Brain pericyte (primary cell): ENCODE measurements at regions not wholly inside any gene's neighbourhood (a gene's known extent, or its start where the extent isn't known, plus 50 kb on each side); places are given as distances from the start of the nearest gene placed in this dataset.
"Not testable (repeated sequence)": the region's sequence is repeated elsewhere in the genome, so short reads cannot be mapped to it uniquely, and the experiment has no call there.

Source experiments
- DNase-seq: peaks from one replicate; pipeline ENCODE4 v3.0.0-alpha.2; 2012; ENCODE audit warnings: low read depth, low spot score

DNA sequence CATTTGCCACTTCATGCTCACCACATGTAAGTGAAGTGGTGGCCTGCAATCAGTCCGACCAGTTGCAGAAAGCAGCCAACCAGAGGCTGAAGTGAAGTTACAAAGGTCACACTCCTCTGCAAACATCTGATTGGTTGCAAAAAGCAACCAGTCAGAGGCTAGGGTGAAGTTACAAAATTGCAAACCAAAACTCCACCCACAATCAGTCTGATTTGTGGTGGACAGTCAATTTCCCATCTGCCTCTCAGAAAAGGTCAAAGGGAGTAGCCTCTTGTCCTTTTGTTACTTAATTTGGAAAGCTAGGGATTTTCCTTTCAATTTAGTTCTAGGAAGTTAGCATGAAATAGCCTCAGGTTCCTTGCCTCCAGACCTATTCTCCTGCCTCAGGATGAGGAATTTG is 185.0 kb downstream of the UXS1 start:
- no peak for DNase-seq

DNA sequence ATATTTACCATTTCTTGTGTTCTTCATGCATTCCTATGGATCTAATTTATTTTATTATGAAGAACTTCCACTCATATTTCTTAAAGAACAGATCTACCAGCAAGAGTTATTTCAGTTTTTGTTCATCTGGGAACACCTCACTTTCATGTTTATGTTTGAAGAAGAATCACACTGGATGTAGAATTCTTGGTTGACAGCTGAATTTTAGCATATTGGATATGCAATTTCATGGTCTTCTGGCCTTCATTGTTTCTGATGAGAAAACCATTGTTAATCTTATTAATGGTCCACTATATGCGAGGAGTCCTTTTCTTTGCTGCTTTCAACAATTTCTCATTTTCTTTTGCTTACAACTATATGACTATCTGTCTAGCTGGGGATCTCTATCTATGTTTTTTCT is 189.2 kb downstream of the UXS1 start:
- DNase-seq: no peak

DNA sequence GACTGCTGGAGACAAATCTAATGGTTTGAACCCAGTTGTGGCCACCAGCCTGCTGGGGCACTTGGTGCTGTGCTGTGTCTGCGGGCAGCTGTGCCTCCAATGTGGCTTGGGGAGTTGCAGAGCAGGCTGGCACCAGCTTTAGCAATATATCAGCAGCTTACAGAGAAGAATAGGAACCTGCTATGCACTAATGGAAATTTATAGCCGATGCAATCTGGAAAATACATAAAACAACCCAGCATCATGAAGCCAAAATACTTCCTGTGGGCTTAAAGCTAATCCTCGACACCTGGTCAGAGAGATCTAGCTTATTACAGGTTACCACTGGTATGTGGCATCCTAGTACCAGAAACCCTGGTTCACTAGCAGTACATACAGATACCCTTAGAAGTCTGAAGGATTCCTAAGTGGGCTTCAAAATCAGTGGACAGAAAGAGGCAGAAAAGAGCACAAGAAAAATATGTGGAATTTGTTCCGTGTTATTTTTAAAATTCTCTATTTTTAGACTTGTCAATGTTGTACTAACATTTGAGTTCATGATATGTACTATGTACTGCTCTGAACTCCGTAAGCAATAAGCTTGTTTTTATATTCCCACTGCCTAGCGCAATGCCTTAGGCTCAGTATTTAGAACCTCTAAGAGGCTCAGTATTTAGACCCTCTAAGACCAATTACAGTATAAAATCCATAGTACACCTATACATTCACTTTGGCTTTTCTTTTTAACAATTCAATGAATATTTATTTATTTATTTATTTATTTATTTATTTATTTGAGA is 194.7 kb downstream of the UXS1 start:
- no peak for DNase-seq

DNA sequence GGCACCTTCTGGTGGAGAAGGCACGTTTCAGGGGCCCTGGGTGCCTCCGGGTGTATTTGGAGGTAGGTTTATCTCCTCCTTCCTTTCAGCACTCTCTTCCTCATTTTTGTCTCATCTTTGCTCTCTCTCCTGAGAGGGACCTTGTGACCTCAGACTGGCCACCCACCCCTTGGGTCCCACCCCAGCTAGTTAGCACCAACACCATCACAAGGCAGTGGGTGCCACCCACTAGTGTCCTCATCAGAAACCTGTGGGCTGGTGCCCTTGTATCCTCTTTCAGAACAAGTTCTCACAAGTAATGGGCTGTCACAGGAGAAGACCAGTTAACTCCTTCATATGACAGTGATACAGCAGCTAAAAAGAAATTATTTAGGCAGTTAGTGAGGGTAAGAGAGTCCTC is 196.4 kb downstream of the UXS1 start:
- DNase-seq: no peak

DNA sequence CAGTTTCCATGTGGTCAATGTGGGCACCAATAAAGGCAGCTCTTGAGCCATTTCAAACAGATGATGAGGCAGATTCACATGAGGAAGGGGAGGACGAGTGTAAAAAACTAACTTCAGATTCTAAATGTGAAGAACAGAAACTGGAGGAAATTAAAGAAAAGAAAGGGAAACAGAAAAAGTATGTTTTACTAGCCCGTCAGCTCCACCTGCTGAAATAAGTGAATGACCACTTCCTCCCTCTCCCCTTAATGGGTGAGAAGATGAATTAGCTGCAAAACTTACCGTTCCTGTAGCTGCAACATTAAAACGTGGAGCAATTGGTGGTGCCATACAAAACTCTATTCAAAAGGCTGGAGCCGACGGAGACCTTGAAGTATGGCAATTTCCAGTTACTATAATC is 203.5 kb downstream of the UXS1 start:
- no peak for DNase-seq

DNA sequence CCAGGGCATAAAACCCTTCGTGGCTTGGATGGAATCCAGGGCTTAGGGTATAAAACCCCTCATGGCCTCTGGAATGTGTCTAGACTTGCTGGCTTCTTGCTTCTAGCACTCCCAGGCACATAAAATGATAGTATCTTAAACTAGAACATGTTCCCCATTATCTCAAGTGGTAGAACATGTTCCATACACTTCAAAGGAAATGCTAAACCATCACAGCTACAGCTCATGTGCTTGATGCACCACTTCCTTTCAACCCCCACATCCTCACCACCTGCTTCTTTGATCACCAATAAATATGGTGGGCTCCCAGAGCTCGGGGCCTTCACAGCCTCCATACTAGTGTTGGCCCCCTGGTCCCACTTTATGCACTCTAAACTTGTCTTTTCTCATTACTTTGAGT is 204.3 kb downstream of the UXS1 start:
- not testable (repeated sequence) for DNase-seq

DNA sequence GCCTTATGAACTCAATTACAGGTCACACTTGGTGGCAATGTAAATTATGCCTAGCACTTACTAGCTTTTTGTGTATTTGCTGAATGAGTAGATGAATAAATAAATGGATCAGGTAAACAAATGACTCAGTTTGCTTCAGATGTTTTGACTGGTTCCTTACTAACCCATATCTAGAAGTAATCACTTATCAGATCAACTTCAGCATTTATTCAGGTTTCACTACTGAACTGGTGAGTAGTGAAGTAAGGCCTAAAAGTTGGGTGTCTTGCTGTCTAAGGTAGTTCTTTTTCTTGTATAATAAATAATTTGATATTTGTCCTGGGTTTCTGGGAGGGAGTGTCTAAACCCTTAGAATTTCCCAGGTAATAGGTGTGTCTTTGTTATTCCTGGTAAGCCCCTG is 205.0 kb downstream of the UXS1 start:
- no peak for DNase-seq

DNA sequence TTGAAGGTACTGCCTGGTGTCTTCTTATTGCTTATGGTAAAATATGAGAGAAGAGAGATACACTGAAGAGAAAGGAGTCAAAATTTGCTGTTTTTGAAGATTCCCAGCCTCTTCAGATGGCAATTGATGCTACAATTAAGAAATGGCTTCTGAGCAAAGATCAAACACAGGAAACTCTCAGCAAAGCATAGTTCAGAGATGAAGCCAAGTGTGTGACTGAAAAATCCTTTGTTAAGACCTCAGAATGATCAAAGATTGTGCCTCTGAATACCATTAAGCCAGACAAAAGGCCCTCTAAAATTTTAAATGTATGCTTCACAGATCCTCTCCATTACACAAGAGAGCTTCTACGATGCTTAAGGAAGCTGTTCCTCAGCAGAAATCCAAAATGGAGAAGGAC is 216.3 kb downstream of the UXS1 start:
- DNase-seq: no peak

DNA sequence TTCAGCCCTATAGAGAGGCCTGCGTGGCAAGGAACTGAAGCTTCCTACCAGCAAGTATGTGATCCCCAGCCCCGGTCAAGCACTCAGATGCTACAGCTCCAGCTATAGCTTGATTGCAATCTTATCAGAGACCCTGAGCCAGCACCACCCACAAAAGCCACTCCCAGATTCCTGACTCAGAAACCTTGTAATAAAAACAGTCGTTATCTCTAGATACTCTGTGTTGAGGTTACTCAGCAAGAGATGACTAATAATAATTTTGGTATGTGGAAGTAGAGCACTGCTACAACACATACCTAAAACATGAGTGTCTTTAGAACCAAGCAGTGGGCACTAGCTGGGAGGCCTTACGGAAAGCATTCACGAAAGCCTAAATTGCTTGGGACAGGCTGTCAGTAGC is 216.9 kb downstream of the UXS1 start:
- DNase-seq: no peak

DNA sequence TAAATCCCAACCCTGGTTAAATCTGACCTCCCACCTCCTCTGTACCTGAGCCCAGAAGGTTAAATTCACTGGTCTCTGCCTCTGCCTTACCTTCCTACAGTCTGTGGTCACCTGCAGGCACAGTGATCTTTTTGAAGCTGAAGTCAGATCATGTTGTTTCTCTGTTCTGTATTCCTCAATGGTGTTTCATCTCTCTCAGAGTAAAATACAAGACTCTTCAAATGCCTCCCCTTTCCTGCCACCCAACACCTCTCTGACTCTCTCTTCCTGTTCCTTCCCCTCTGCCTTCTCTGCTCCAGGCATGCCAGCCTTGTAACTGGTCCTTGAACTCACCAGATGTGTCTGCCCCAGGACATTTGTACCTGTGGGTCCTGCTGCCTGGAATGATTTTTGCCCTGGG is 219.3 kb downstream of the UXS1 start:
- no peak for DNase-seq

DNA sequence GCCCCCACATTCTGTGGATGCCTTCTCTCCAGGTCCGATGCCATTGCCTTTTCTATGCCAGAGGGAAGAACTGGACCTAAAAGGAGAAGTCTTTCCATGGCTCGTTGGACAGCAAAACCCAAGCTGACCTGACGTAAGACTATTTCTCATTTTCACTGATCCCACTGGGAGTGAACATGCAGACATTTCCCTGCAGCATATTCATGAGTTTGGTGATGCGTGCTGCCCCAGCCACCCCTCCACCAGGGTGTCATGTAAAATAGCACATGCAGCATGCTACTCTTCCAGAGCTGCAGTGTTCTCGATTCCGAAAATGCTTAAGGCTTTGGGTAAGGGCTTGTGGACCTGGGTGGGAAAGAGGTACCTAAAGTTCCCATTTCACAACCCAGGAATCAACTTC is 221.2 kb downstream of the UXS1 start:
- DNase-seq: no peak

DNA sequence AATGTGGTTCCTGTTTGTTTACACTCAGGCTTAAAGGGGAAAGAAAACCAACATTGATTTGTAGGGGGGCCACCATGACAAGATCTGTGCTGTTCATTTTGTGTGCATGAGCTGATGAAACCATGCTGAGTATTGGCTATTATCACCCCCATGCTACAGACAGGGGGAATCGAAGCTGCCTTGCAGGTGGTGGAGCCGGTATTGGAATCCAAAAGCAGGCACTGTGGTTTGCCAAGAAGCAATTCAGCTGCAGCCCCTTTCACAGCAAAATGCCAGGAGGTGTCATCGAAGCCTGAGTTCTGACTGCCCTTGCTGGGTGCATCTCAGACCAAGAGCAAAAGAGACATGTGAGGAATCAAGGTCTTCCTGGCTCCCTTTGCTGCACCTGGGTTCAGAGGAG is 221.9 kb downstream of the UXS1 start:
- no peak for DNase-seq

DNA sequence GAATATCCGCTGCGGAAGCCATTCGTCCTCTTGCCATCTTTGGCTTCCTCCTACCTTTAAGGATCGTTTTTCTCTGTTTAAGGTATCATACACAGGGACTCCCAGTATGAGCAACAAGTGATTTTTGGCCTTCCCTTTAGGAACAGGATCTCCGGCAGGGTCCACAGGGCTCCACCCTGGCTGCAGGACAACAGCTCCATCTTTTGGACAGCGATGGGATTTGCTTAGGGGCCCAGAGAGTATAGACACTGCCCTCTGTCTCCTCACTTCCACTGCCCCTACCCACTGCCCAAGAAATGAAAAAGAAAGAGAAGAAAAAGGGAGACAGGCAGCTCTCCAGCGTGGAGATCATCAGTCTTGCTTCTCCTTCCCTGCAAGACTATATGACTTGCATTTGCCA is 224.5 kb downstream of the UXS1 start:
- DNase-seq: no peak

DNA sequence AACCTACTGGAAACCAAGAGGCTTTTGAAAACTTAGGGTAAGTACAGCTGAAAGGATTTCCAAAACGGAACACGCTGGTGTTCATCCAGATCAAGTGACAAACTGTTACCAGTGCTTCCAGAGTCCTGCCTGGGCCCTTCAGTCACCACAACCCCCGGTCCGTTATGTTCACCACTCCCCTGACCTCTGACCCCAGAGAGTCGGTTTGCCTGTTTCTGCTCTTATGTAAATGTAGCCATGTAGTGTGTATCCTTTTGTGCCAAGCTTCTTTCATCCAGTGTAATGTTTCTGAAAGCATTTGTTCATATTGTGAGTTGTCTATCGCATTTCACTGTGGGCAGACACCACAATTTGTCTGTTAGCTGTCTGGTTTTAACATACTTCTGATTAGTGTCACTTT is 217.5 kb downstream of the NCK2 start:
- no peak for DNase-seq

DNA sequence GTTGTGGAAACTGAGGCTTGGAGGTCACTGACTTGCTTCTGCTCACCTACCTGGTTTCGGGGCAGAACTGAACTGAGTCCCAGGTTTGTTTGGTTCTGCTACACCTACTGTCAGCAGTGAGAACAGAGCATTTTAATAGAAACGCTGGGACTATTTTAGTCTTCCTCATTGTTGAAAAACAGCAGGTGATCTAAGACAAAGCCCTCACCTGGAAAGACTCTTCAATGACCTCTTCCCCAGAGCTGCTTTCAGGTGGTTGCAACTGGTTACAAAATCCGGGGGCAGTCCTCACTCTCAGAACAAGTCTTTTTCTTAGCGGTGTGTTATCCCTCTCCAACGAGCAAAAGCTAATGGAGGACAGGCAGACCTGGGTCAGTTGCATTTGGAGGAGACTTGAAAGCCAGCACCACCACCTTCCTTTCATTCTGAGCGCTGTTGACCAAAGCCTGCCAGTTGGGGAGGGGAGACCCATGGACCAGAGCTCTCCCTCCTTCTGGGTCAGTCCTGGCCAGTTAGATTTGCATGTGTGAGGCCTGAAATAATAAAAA is 217.0 kb downstream of the NCK2 start:
- DNase-seq: no peak

DNA sequence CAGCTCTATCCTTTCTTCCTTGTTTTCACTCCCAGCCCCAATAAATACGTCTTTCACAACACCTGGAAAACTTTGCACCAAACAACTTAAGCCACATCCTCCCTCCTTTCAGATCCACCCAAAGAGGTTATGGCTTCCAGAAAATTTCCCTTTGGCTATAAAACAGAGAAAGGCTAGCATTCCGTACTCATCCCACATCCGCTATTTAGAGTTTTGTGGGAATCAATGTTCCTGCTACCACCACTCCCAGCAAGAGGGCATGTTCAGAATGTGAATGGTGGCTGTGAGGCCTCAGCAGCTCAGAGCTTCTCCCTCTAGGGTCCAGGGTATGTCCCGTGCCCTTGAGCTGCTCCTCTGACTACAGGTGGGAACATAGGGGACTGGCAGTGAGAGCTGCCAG is 214.6 kb downstream of the NCK2 start:
- no peak for DNase-seq

DNA sequence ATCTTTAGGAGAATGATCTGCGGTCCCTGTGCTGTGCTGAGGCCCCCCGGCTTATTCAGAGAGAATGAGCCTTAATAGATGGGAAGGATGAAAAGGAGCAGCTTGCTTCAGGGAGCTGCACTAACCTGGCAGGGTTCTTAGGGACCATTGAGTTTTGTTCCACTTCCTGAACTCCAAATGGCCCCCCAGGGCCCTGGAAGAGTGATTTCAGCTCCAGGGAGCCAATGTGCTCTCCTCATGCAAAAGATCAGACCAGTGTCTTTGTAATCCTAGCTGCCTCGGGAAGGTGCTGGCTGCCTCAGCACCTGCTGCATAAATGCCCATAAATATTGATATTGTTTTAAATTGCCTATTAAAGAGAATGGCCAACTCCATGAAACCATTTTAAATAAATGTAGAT is 210.2 kb downstream of the NCK2 start:
- no peak for DNase-seq

DNA sequence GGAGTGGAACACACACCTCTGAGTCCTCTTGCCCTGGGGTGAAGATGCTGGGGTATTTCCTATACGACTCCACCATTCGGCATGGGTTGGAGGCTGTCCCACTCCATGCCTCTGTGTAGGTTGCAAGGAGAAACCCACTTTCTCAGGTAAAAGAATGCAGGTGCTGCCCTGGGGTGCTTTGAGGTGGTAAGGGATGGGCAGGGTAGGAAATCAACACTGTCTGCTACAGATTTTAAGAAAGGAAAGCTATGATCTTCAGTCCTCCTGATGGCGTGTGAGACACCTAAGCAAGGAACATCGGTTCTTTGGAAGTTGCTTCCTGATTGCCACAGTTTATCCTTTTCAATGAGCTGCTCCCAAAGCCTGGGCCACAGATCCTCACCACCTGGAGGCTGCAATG is 209.2 kb downstream of the NCK2 start:
- no peak for DNase-seq

DNA sequence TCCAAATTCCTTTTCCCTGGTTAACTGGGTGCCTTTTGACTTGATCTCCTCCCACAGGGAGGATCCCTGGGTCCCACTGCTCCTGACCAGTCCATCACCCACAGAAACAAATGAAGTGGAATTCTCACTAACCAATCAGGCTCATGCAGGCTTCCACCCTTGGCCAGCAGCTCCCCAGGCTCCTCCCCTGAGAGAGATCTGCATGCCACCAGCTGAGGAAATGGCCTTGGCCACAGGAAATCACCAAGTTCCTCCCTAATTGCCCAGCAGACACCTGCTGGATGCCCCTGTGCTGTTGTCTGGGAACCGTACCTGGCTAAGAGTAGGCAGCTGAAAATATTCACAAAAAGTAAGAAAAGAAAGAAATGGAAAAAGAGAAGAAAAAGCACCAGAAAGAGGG is 207.4 kb downstream of the NCK2 start:
- no peak for DNase-seq

DNA sequence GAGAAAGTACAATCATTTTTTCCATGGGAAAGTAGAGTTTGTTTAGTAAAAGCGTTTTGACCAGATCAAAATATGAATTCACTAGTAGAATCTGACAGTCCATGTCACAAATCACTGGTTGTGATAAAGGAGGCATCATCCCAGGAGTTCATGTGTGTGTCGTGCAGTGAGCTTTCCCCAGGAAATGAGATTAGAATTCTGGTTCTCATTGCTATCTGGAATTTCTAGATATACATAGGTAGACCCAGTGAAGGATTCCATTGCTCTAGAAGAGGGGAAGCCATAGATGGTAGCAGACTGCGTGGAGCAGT is 206.6 kb downstream of the NCK2 start:
- DNase-seq: no peak

DNA sequence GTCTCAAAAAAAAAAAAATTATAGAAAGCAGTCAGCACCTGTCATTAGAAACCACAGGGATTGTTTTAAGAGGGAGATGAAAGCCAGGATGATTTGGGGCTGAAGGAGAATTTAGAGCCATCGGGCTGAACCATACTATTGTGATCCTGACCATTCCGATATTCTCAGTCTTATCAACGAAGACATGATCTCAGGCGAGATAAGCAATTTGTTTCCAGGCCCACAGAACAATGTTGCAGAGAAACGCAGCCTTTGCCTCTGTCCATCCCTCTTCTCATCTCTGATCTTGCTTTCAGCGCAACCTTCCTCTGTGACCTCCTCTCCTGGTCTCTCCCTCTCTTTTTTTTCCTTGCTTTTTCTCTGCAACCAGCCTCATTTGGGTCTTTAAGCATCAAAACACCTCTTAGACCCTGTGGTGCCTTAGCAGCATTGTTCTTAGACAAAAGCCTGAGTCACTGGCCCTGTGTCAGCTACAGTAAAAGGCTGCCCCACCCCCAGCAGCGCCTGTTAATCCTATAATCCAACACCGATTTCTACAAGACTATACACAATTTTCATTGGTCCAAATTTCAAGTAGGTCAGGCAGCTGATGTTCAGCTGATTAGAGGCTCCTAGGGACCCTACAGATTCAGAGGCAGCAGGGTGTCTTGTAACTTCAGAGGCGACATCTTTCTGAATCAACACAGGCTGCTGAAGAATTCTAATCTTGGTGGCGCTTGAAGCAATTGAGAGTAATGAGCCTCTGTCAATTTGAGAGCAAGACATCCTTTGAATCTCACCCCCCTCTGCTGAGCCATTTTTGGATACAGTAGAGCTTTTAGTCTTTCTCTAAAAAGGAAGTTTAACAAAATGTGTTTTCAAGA is 206.0 kb downstream of the NCK2 start:
- no peak for DNase-seq

DNA sequence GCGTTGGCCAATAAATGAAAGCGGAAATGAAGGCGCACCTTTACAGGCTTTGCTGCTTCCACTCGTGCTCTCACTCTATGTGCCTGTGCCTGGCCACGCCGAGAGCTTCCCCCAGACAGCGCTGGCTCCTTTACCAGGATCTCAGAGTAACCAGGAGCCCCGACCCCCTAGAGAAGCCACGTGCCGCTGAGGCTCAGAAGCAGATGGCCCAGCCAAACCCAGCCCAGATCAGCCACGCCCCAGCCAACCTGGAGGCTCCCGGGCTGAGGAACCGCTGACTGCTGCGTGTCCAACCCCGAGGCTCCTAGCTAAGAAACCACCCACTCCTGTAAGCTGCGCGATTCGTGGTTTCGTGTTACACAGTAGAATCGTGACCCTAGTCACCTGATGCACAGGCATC is 199.3 kb downstream of the NCK2 start:
- no peak for DNase-seq
